Body of pancreas (tissue), 4 donors: ENCODE measurements at regions not wholly inside any gene's neighbourhood (a gene's known extent, or its start where the extent isn't known, plus 50 kb on each side); places are given as distances from the start of the nearest gene placed in this dataset.

Experiments
- CTCF ChIP-seq, 7 experiments: fragments of 450-650 bp in 4 of 7; fragments of 200-600 bp in 3 of 7; sonication (generic) in 3 of 7; IDR thresholded peaks; one replicate each; pipeline ENCODE4 v1.5.1; 2016 to 2019; ENCODE audit warnings: antibody characterized with exemption in 7 of 7
- POLR2A ChIP-seq, 3 donors: fragments of 450-650 bp; IDR thresholded peaks; one replicate each; pipeline ENCODE4 v1.6.1; 2016; ENCODE audit warnings: antibody characterized with exemption in 3 of 3, mild to moderate bottlenecking in 2 of 3

DNA sequence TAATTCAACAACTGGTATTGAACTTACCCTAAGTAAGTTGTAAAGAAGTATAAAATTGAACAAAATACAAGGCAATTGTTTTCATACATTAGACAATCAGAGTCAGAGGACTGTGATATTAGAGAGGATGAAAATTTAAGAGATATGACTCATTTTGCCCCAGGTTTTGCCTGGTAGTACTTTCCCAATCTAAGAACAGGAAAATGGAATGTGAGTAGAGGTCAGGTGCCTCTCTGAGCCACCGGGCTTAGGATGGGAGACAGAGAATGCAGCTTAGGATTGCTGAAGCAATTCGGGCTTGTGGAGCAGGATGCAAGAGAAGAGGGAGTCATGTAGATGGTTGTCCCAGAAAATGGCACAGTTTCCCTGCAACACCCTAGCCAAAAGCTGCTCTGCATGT is 219.7 kb upstream of the CHST9 start:
- TF ChIP-seq CTCF (IDR thresholded peaks at IDR 0.05) (no peak), POLR2A (IDR thresholded peaks at IDR 0.05) (no peak)
